Astrocyte of the hippocampus (primary cell): ENCODE measurements at regions not wholly inside any gene's neighbourhood (a gene's known extent, or its start where the extent isn't known, plus 50 kb on each side); places are given as distances from the start of the nearest gene placed in this dataset.
A peak's percentile ranks its signal among the peaks of the same experiment; 100 is the strongest.
"Not testable (repeated sequence)": the region's sequence is repeated elsewhere in the genome, so short reads cannot be mapped to it uniquely, and the experiment has no call there.

Experiments used
- DNase-seq: peaks from one replicate; pipeline ENCODE4 v3.0.0; 2011; ENCODE audit warnings: low read depth, low spot score

- DNase-seq = no peak
Observed at GRCh38 chr15:35282965-35283496, 197.9 kb upstream of the NANOGP8 start.

DNA sequence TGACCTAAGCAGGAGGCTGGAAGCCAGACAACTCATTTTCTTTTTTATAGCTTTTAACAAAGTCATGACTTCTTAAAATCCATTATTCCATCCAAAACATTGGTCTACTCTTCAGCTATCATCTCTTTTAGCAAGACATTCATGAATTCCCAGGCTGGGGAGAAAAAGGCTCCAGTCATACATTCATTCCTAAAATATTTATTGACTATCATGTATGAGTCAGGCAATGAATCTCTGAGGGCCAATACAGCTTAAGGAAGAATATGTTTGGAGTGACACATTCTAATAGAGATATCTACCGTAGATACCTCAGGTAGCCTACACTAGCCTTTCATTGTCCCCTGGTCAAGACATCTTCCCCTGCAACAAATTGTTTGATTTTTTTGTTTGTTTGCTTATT, 196.4 kb upstream of the NANOGP8 start:
- no peak for DNase-seq

DNA sequence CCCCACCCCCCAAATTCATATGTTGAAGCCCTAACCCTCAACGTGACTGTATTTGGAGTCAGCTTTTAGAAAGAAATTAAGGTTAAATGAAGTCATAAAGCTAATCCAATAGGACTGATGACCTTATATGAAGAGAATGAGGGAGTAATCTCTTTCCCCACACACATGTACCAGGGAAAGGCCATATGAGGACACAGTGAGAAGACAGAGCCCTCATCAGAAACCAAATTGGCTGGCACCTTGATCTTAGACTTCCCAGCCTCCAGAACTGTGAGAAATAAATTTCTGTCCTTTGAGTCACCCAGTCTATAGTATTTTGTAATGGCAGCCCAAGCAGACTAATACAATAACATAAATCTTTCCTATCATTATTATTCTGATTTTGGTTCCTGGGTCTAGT, 194.7 kb upstream of the NANOGP8 start:
- no peak for DNase-seq

- peak; percentile 20 for DNase-seq
Observed at GRCh38 chr15:35271371-35272043, 186.4 kb upstream of the NANOGP8 start.

- DNase-seq = peak; percentile 14
Observed at GRCh38 chr15:35260941-35261340, 175.8 kb upstream of the NANOGP8 start.

- not testable (repeated sequence) for DNase-seq
Observed at GRCh38 chr15:35260274-35260673, 175.2 kb upstream of the NANOGP8 start.

DNA sequence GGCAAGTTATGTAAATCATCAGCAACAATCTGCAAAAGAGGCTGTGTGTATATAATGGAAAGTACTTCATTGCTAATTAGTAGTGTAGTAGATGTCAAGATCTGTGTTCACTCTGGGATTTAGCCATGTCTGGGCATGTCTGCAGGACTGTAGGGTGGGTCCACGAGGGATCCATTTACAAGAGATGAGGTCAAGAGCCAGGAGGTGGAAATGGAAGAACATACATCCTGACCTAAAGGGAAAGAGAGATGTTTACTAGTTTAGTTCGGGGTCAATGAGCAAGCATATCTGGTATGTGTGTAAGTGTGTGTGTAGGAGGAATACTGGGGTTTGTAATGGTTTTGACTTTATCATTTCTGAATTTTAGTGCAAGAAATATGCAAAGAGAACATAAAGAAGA, 171.5 kb upstream of the NANOGP8 start:
- DNase-seq = no peak

- DNase-seq = no peak
Observed at GRCh38 chr15:35256141-35256540, 171.0 kb upstream of the NANOGP8 start.

DNA sequence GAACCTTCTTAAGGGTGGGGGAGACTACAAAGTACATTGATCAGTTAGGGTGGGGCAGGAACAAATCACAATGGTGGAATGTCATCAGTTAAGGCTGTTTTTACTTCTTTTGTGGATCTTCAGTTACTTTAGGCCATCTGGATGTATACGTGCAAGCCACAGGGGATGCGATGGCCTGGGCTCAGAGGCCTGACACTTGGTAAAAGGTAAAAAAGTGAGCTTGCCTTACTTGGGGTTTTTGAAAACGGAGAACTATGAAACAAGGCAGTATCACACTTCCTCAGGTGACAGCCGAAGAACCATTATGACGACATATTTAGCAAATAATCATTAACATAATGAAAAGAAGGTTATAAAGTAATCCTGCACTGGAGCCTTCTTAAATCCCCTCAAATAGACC, 169.8 kb upstream of the NANOGP8 start:
- DNase-seq = not testable (repeated sequence)

- no peak for DNase-seq
Observed at GRCh38 chr15:35254062-35254461, 169.0 kb upstream of the NANOGP8 start.

- no peak for DNase-seq
Observed at GRCh38 chr15:35252351-35252865, 167.3 kb upstream of the NANOGP8 start.

DNA sequence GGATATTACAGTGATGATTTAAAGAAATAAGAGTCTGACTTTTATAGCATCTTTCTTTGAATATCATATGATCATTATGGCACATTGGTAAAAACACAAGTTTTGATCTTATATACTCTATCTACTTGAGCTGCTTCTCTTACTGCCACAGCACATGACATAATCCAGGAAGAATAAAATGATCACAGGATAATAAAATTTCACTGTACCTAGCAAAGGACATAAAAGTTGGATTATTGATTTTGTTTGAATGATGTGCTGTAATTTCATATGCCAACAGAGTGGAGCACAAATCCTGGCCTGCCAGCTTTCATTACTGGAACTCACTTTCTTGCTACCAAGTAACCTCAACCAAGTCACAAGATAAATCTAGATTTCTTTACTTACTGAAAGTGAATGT, 162.1 kb upstream of the NANOGP8 start:
- DNase-seq = no peak

DNA sequence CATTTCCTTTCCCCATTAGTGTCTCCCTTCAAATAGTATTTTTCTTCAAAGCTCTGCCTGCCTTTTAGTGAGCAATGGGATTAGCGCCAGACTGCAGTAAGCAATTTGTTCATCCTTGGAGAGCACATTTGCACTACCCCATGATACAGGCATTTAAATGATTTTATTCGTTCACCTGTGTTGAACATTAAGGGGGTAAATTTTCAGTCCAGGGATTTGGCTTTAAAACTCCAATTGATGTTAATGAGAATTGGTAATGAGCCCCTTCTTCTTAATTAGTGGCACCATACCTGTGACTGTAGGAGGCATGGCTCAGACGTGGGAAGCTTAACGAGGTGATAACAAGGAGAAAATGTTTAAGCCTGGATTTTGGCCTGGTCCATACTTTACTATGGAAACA, 161.4 kb upstream of the NANOGP8 start:
- no peak for DNase-seq

GRCh38 chr15:35245681-35246080, 160.6 kb upstream of the NANOGP8 start:
- not testable (repeated sequence) for DNase-seq

- DNase-seq = peak; percentile 3
Observed at GRCh38 chr15:35244227-35244626, 159.1 kb upstream of the NANOGP8 start.

DNA sequence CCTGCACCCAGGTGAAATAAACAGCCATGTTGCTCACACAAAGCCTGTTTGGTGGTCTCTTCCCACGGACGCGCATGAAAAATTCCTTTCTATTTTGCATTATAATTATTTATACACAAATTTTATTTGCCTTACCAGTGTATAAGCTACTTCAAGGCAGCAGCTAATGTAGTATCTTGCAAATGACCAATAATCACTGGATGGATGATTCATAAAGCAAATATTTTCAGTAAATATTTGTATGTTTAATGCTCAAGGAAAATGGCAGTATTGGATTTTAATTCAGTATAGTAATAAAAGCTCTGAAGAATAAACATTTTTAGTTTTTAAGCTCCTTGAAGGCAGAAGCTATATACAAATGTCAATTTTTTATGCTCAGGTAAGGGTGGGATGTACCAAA, 158.7 kb upstream of the NANOGP8 start:
- no peak for DNase-seq

DNA sequence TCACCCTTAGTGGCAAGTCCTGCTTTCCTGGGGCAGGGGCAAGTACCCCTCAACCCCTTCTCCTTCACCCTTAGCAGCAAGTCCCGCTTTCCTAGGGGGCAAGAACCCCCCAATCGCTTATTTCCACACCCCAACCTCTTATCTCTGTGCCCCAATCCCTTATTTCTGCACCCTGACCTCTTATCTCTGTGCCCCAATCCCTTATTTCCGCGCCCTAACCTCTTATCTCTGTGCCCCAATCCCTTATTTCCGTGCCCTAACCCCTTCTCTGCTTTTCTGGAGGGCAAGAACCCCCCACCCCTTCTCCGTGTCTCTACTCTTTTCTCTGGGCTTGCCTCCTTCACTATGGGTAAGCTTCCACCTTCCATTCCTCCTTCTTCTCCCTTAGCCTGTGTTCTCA, 154.6 kb upstream of the NANOGP8 start:
- not testable (repeated sequence) for DNase-seq

- DNase-seq = not testable (repeated sequence)
Observed at GRCh38 chr15:35238448-35238847, 153.4 kb upstream of the NANOGP8 start.

DNA sequence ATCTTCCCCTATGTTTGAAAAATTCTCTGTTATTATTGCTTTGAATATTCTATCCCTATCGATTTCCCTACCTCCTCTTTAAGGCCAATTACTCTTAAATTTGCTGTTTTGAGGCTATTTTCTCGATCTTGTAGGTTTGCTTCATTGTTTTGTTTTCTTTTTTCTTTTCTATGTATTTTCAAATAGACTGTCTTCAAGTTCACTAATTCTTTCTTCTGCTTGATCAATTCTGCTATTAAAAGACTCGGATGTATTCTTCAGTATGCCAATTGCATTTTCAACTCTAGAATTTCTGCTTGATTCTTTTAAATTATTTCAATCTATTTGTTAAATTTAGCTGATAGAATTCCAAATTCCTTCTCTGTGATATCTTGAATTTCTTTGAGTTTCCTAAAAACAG, 144.0 kb upstream of the NANOGP8 start:
- no peak for DNase-seq

GRCh38 chr15:35218215-35218614, 133.1 kb upstream of the NANOGP8 start:
- DNase-seq = no peak

DNA sequence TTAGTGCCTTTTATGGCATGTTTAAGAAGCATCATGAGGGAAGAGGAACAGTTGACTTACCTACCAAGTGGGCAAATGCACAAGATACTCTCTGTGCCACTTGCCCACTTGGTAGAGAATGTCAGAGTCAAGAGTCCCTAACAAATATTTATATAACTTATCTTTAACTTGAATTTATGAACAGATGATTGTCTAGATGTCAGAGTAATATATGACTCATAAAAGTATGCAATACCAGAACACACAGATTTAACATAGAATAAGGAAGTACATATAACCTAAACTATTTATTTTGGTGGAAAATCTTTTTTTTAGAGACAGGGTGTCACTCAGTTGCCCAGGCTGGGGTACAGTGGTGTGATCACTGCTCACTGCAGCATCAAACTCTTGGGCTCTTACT, 130.0 kb upstream of the NANOGP8 start:
- DNase-seq = no peak

- DNase-seq = no peak
Observed at GRCh38 chr15:35211240-35211902, 126.3 kb upstream of the NANOGP8 start.

DNA sequence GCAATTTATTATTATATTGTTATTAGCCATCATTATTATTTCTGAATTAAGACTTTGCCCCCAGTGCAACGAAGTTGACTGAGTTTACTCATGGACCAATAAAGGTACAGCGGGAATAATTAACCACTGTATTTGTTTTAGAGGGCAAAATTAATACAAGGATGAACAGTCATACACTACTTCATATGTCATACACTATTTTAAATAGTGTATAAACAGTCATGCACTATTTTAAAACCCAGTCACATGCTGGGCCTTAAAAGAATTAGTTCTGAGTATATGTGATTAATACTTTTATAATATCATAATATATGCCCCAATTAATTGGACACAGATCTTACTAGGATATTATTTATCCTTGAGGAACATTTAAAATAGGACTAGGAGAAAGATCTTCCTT, 125.3 kb upstream of the NANOGP8 start:
- no peak for DNase-seq
